ENCODE measurements at regions not wholly inside any gene's neighbourhood (a gene's known extent, or its start where the extent isn't known, plus 50 kb on each side); places are given as distances from the start of the nearest gene placed in this dataset.
"Not testable (repeated sequence)": the region's sequence is repeated elsewhere in the genome, so short reads cannot be mapped to it uniquely, and the experiment has no call there.

- not testable (repeated sequence) for DNase-seq (ENCODE audit: low read depth)
Observed at GRCh38 chr1:146710838-146711521, 227.1 kb upstream of the NBPF12 start.

- DNase-seq (ENCODE audit: low read depth), result not testable (repeated sequence)
Observed at GRCh38 chr1:146709302-146709701, 228.8 kb upstream of the NBPF12 start.

- DNase-seq (ENCODE audit: low read depth), result not testable (repeated sequence)
Observed at GRCh38 chr1:146704162-146704724, 233.9 kb upstream of the NBPF12 start.

GRCh38 chr1:146701320-146701719 is 236.8 kb upstream of the NBPF12 start:
- DNase-seq (ENCODE audit: low read depth), result not testable (repeated sequence)

- DNase-seq (ENCODE audit: low read depth), result not testable (repeated sequence)
Observed at GRCh38 chr1:146695388-146695787, 242.7 kb upstream of the NBPF12 start.

GRCh38 chr1:146691798-146692197 is 246.3 kb upstream of the NBPF12 start:
- DNase-seq (ENCODE audit: low read depth), result not testable (repeated sequence)

GRCh38 chr1:146688893-146689292 is 249.2 kb upstream of the NBPF12 start:
- DNase-seq (ENCODE audit: low read depth), result not testable (repeated sequence)

GRCh38 chr1:146686777-146687366 is 251.3 kb upstream of the NBPF12 start:
- not testable (repeated sequence) for DNase-seq (ENCODE audit: low read depth)

- DNase-seq (ENCODE audit: low read depth), result not testable (repeated sequence)
Observed at GRCh38 chr1:146683126-146683429, 255.0 kb upstream of the NBPF12 start.

- DNase-seq (ENCODE audit: low read depth), result not testable (repeated sequence)
Observed at GRCh38 chr1:146682227-146683125, 255.6 kb upstream of the NBPF12 start.

GRCh38 chr1:146673729-146674299 is 264.3 kb upstream of the NBPF12 start:
- DNase-seq (ENCODE audit: low read depth), result not testable (repeated sequence)

GRCh38 chr1:146672608-146673007 is 265.5 kb upstream of the NBPF12 start:
- DNase-seq (ENCODE audit: low read depth), result not testable (repeated sequence)

- not testable (repeated sequence) for DNase-seq (ENCODE audit: low read depth)
Observed at GRCh38 chr1:146671588-146671987, 266.5 kb upstream of the NBPF12 start.

GRCh38 chr1:146670832-146671566 is 267.1 kb upstream of the NBPF12 start:
- DNase-seq (ENCODE audit: low read depth), result not testable (repeated sequence)

GRCh38 chr1:146666275-146666674 is 271.8 kb upstream of the NBPF12 start:
- DNase-seq (ENCODE audit: low read depth), result not testable (repeated sequence)

- DNase-seq (ENCODE audit: low read depth), result not testable (repeated sequence)
Observed at GRCh38 chr1:146660242-146660641, 277.9 kb upstream of the NBPF12 start.

- DNase-seq (ENCODE audit: low read depth), result not testable (repeated sequence)
Observed at GRCh38 chr1:146656356-146657060, 281.6 kb upstream of the NBPF12 start.

GRCh38 chr1:146654763-146655162 is 283.4 kb upstream of the NBPF12 start:
- not testable (repeated sequence) for DNase-seq (ENCODE audit: low read depth)

- DNase-seq (ENCODE audit: low read depth), result not testable (repeated sequence)
Observed at GRCh38 chr1:146645978-146646604, 292.0 kb upstream of the NBPF12 start.

GRCh38 chr1:146641534-146641933 is 296.6 kb upstream of the NBPF12 start:
- DNase-seq (ENCODE audit: low read depth), result not testable (repeated sequence)

Measured in stimulated activated CD8-positive, alpha-beta memory T cell treated with anti-CD3 and anti-CD28 coated beads, Interleukin-4, amount 100 ng/mL, for 24 hours (primary cell).